T-helper 1 cell treated with Interleukin-12 subunit alpha and Interleukin-12 subunit beta and Interleukin-4 antibody, amounts not matched to agents 30 ng/mL and 1 ng/mL, for 36 hours (primary cell): ENCODE measurements at regions not wholly inside any gene's neighbourhood (a gene's known extent, or its start where the extent isn't known, plus 50 kb on each side); places are given as distances from the start of the nearest gene placed in this dataset.
"Not testable (repeated sequence)": the region's sequence is repeated elsewhere in the genome, so short reads cannot be mapped to it uniquely, and the experiment has no call there.

ENCODE experiments used
- intact Hi-C: fragments of 100-400 bp; cut with micrococcal nuclease; formaldehyde crosslinking; loops from one replicate; pipeline ENCODE4 v1.15.1; 2024

DNA sequence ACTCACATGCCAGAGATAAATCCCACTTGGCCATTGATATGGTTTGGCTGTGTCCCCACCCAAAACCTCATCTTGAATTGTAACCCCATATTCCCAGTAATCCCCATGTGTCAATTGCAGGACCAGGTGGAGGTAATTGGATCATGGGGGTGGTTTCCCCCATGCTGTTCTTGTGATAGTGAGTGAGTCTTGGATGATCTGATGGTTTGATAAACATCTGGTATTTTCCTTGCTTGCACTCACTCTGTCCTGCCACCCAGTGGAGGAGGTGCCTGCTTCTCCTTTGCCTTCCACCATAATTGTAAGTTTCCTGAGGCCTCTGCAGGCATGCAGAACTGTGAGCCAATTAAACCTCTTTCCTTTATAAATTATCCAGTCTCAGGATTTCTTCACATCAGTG lies 50.4 kb upstream of the B3GAT2 start:
- intact Hi-C loops = not testable (repeated sequence)

DNA sequence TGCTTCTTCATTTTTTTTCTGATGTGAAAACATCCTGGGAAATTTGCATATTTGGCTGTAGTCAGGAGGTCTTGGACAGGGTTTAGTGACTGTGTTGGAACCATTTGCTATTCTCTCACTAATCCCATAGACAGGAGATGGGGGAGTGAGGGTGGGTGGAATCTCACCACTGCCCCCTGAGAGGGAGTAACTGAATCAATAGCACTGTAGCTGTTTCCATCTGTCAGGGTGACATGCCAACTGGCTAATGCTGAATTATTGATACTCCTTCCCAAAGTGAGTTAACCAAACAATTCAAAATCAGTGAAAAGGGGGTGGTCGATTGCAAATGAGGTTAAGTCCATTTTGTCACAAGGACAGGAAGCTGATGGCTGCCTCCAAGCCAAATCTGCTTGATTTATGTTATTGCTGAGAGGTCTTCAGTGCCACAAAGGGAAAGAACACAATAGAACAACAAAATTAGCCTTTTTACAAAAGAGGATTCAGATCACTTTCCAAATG lies 55.1 kb upstream of the B3GAT2 start:
- intact Hi-C loops = loop anchor here (1.0 to 5.0 kb wide), 6 partner anchors 127 to 791 kb away; no protein-coding TSS in a partner anchor

DNA sequence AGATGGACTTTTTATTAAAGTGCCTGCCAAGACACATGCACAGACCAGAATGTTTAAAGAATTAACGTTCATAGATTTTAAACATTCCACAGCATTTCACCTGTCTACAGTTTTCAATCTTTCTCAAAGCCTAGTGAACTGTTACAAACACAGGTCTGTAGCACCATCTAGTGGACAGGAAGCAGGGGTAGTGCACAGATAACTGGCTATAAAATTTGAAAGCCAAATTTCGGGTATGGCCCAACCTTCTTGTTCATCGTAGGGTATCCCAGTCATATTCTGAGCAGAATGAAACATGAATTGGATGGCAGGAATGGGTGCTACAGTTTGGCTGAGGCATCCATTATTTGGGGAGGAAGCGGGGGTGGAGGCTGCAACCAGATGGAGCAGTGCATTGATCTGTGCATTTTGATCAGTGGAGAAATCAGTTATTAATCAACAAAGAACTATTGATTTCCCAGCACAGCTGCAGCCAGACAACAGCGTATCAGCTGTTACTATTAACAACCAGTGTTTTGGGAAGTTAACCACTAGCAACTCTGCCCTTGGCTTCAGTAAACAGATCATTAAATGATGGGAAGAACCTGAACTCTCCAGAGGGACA lies 56.1 kb upstream of the B3GAT2 start:
- intact Hi-C loops = loop anchor here (1.0 to 5.0 kb wide), 8 partner anchors 128 to 792 kb away; no protein-coding TSS in a partner anchor

DNA sequence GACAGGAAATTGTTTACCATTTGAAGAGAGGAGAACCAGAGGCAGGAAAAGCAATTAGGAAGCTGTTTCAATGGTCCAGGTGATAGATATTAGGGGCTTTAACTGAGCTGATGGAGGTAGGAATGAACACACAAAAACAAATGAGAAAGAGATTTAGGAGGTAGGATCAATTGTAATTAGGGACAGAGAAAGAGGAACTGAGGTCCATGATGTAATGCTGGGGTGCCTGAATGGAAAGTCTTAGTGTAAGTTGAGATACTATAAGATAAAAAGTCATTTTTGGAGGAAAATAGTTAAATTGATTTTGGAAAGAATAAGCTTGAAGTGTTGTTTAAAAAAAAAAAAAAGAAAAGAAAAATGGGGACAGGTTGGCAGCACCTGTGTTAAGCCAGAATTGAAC lies 58.5 kb upstream of the B3GAT2 start:
- intact Hi-C loops = no loop called here

DNA sequence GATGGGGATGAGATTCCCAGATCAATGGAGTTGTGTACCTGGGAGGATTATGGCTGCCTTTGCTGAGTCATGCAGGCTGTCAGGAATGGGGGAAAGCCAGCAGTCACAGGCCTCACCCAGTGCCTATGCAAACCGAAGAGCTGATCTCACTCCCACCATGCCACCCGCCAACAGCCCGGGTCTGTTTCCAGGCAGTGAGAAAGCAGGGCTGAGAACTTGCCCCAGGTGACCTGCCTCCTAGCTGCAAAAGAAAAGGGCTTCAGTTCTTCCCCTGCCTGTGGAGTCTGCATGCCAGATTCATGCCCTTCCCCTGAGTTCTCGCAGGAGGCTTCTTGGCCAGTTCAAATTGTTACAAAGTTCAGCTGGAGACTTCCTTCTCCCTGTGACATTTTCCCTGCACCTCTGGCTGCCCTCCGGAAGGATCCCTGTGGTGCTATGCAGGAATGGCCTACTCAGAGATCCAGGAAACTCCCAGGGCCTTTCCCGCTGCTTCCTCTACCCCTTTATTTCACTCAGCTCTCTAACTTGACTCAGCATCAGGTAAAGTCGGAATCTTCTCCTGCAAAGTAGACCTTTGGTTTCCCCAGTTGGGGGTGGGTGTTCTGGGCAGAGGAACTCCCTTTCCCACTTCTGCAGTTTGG lies 71.5 kb upstream of the B3GAT2 start:
- intact Hi-C loops = no loop called here

DNA sequence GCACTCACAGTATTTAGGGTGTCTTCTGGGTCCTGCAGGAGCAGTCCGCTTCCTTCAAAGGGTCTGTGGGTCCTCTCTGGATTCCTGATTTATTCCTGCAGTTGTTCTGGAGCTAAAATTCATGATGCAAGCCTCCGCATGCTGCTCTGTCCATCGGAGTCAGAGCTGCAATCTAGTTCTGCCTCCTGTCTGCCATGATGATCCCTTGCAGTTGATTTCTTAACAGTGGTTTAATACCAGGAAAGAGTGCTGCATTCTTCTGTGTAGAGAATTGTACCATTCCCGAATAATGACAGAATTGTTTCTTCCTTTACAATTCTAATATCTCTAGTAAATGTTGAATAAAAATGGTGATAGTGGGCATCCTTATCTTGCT lies 72.0 kb upstream of the B3GAT2 start:
- intact Hi-C loops = no loop called here

DNA sequence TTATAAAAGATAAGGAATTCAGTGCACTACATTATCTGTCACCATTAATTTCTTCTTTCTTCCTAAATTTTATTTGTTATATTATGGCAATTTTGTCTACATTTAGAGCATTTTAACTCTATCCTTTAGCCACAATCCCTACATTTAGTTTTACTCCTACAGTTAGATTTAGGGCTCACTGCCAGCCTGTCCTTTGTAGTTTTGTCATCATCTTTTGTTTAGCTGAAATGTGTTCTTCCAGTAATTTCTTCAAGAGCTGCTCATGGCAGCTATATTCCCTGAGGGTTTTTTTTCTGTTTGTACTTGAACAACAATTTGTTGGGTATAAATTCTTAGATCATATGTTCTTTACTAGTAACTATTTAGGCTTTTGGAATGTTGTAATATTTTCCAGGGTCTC lies 72.7 kb upstream of the B3GAT2 start:
- intact Hi-C loops = no loop called here

DNA sequence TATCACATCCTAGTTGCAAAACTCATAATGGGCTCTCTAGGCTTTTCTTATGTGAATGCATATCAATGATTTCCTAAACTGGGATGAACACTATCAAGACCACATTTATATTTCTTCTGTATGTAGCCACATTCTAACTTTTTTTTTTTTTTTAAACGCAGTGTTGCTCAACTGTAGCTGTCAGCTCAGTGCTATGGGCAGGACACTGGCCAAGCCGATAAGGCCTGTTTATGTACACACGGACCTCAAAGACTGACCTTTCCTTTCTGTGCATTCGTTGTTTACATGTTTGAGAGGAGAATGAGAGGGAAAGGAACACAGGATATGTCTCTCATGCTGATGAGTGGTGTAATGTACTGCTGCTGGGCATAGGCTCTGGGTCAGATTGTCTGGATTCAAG lies 75.1 kb upstream of the B3GAT2 start:
- intact Hi-C loops = no loop called here

DNA sequence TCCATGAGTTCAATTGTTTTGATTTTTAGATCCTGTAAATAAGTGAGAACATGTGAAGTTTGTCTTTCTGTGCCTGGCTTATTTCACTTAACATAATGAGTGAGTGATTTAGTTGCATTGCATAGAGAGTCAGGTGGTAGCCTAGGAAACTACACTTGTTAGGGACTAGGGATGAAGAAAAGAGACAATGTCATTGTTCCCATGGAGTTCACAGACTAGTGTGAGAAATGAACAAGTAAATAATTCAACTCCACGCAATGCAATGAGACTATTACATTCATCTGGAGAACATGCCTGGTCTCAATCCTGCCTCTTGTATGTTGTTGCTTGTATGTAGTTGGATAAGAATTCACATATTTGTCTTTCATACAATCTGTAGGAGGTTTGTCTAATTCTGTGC lies 76.3 kb upstream of the B3GAT2 start:
- intact Hi-C loops = no loop called here

DNA sequence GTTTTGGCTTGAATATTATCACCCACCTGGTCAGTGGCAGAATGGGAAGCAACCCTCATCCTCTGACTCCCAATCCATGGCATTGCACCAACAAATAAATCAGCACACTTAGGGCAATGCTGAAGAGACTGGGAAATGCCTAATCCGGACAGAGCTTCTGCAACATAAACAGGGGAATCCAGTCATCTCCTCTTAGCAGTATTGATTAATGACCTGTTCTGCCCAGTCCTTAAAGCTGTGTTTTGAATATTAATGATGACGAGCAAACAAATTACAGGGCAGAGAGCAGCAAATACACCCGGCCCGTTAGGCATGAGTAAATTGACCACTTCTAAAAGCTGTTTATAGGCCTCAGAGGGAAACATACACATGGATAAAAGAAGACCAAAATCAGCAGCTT lies 77.0 kb upstream of the B3GAT2 start:
- intact Hi-C loops = no loop called here

DNA sequence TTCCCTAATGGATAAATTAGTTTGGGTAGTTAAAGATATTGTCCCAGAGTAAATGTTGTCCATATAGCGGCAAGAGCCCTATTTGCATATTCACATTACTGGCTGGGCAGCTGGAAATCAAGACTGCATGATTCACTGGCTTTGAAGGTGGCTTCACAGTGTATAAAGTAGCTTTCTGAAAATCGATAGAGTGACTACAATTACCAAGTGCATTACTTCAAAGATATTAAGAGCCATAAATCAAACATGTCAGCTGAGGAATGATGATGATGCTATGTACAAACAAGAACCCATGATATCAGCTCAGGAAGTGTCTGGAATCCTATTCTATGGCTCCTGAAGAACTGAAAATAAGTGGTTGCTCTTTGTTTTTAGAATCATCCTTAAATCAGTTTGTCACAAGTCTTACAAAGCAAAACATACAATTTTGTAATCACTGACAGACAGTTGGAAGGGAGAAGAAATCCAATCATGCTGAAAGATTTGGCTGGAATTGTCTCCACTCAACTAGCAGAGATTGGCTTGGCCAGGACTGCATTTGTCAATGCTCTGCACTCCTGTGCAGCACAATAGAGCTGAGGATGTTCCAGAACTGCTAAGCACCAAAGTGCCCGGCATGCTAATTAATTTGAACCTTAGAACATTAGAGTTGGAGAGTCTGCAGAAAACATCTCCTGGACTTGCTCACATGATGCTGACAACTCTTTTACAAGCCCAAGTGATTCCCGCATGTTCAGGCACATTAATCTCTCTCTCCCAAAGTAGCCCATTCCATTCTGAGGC lies 77.9 kb upstream of the B3GAT2 start:
- intact Hi-C loops = no loop called here

DNA sequence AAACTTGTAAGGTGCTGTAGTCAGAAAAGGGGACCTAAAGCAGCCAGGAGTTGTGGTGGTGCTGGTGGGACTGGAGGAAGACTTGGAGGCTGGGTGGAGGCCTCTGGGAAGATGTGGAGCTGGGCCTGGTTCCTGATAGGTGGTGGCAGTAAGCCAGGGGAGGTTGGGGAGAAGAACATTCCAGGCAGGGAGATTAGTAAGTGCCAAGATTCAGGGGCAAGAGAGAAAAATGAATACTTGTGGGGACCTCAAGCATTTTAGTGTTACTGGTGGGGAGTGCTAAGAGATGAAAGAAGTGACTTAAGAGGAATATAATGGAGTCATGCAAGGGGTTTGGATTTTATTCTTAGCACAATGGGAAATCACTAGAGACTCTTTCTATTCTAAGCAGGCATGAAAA lies 79.0 kb upstream of the B3GAT2 start:
- intact Hi-C loops = no loop called here

DNA sequence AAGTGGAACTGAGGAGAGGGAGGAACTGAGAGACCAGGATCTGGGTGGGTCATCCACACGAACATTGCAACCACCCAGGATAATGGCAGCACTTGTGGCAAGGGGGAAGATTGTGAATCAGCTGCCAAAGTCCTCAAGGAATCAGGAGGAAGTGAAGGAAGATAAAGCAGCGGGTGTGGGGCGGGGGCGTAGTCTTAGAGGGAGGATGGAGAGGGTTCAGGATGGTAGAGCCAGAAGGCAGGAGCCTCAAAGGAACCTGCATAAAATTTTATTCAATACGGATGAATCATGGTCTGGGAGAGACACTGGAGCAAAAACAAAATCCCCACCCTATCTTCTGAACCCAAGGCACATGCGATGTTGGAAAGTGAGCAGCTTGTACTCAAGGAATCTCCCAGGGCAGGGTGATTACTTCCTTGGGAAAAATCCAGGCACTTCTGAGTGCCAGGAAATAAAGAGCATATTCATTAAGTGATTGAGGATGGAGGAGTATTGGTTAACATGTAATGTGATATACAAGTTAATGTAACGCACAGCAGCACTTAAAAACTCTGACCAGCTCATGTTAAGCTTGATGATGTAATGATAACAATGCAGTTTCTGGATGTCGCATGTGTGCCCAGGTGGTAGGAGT lies 82.0 kb upstream of the B3GAT2 start:
- intact Hi-C loops = no loop called here

DNA sequence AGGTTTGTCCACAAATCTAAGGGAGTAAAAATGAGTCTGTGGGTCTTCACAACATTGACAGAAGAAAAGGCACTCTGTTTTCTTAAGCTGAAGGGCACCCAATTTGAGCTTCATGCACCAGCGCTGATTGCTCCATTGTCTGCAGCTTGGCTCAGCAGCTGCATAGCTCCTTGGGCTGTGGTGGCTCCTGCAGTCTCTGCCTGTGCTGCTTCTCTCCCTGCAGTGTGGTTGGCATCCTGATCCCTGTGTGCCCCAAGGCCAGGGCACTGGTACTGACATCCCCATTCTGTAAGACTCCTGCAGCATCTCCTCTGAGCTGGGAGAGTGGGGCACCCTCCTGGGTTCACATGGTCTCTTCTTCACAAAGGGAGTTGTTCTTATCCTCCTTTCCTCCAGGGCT lies 83.2 kb upstream of the B3GAT2 start:
- intact Hi-C loops = no loop called here

DNA sequence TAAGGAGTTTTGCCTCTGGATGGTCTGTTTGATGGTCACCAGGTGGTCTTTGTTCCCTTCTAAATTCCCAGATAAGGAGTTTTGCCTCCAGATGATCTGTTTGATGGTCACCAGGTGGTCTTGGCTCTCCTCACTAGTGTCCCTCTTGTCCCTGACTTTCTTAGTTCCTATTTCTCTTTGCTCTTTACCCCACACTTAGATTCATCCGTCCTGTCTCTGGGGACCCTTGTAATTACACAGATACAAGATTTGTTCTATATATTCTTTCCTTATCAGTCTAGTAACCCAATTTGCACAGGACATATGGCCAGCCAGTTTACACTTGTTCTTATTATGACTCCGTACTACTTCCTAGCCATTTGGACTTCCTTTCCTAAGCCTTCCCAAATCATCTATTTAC lies 84.0 kb upstream of the B3GAT2 start:
- intact Hi-C loops = no loop called here

DNA sequence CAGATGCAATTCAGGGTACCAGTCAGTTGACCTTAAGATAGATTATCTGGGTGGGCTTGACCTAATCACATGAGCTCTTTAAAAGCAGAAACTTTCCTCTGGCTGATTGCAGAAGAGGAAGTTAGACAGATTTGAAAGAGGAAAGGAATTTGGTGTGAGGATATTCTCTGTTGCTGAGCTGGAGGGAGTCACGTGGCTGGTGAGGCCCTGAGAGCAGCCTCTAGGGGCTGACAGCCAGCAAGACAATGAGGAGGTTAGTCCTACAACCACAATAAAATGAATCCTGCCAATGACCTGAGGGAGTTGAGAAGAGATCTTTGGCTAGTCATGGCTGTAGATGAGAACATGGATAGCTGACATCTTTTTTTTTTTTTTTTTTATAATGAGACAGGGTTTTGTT lies 87.0 kb upstream of the B3GAT2 start:
- intact Hi-C loops = no loop called here

DNA sequence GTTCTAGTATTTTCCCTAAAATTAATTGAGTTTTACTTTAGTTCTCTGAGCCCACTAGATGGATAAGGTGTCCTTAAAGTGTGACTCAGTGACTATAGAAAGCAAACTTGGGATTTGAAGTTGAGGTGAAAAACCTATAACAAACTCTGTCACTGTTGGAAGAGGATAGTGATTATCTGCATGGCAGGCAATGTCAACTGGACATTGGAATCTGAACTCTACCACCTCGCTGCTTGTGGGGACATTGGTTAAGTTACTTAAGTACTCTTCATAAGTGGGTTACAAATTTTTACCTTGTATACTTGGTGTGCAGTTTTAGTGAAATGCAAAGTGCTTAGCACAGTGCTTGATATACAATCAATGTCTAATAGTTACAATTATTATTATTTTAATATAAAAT lies 87.9 kb upstream of the B3GAT2 start:
- intact Hi-C loops = no loop called here

DNA sequence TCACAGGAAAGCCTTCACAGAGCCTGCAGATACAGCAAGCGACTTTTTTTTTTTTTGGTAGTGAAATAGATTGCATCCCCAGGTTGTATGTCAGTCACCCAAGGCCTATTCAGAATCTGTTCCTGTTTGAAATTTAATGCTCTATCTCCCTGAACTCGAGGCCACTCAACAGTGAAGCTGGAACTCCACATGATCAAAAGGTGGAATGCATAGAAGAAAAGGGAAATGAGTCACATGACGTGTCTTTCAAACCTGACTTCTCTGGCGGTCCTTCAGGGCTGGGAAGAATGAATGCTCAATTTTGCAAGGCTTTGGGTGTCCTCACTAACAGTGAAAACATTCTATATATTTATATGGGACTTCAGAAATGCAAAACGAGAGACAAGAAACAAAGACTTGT lies 88.4 kb upstream of the B3GAT2 start:
- intact Hi-C loops = no loop called here

DNA sequence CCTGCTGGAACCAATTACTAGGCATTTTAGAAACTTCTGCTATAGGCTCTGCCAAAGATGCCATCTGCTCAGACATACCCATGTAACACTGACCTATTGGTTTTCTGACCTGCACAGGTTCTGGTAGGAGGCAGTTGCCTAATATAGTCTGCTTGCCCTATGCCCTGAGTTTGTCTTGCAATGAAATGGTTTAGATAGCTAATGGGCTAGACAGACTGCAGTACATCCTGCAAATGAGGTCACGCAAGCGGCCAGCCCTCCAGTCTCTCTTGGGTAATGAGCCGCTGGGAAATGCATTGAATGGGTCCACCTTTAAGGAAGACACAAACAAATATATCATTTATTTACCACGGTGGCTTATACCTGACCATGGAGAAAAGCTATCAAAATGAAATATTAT lies 90.6 kb upstream of the B3GAT2 start:
- intact Hi-C loops = no loop called here

DNA sequence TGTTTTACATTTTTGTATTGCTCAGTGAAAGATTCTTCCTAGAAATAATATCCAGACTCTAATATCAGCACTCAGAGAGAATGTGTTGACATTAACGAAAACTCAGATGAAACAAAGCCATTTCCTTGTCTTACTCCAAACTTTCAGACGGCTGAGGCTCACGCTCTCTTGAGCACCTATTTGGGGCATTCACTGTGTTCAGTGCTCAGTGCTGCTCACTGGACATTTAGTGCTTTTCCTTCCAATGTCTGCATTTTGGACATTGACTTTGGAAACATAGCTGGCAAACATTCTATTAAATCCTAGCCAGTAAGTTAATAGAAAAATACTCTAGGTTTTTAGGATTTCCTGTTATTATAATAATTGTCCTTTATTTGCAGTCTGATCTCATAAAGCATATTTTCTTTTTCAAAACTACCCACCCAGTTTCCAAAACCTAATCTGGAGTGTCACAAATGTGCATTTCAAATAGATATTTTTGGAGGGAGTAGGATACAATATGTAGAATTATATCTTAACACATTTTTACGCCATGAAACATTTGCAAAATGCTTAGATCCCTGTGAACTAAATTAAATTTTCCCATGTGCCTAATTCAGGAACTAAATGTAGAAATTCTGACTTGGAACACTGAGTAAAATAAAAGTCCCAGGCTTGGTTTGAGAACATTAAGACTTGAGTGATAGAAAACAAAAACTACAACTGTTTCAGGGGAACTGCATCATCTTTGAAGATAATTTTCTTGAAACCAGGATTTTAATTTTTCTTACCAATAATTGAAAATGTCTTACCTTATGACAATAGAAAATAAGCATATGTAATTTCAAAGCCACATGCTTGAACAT lies 91.7 kb upstream of the B3GAT2 start:
- intact Hi-C loops = no loop called here

DNA sequence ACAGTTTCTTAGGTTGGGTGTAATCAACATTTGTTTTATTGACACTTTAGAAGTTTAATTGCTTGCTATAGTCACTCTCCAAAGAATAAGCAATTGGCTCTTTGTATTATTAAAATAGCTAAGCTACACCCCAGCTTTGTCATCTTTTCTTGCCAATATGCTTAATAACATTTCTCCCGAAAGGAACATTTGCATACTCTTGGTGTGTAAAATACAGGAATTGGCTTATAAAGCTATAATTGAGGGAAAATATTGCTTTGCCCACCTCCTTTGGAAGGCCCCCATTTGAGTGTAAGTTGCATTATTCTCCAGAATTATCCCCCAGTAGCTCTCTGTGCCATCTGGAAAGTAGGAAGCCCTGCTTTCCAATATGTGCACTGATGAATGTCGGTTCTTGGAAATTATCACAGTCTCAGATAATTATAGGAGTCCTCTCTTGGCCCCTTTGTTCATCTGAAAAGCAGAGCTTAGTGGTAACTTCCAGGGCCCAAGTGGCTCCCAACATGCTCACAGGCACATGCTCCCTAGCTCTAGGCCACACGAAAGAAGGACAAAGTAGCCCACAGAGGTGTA lies 92.4 kb upstream of the B3GAT2 start:
- intact Hi-C loops = no loop called here
